ENCODE measurements at regions not wholly inside any gene's neighbourhood (a gene's known extent, or its start where the extent isn't known, plus 50 kb on each side); places are given as distances from the start of the nearest gene placed in this dataset.
"Not testable (repeated sequence)": the region's sequence is repeated elsewhere in the genome, so short reads cannot be mapped to it uniquely, and the experiment has no call there.

- no peak for DNase-seq (ENCODE audit: low read depth in 2 of 2)
Measured at GRCh38 chr21:33121715-33122475, 52.0 kb downstream of the OLIG1 start.

- no peak for DNase-seq (ENCODE audit: low read depth in 2 of 2)
Measured at GRCh38 chr21:33122507-33122906, 52.6 kb downstream of the OLIG1 start.

- no peak for DNase-seq (ENCODE audit: low read depth in 2 of 2)
Measured at GRCh38 chr21:33123374-33124123, 53.6 kb downstream of the OLIG1 start.

- no peak for DNase-seq (ENCODE audit: low read depth in 2 of 2)
Measured at GRCh38 chr21:33124889-33125288, 54.9 kb downstream of the OLIG1 start.

GRCh38 chr21:33125680-33126375 lies 55.9 kb downstream of the OLIG1 start:
- DNase-seq (ENCODE audit: low read depth in 2 of 2), result no peak

GRCh38 chr21:33126569-33126968 lies 56.6 kb downstream of the OLIG1 start:
- DNase-seq (ENCODE audit: low read depth in 2 of 2), result no peak

GRCh38 chr21:33127154-33127867 lies 57.4 kb downstream of the OLIG1 start:
- peak; percentile 2 to 3 for DNase-seq (ENCODE audit: low read depth in 2 of 2)

GRCh38 chr21:33127868-33128242 lies 57.9 kb downstream of the OLIG1 start:
- DNase-seq (ENCODE audit: low read depth in 2 of 2), result no peak

GRCh38 chr21:33128538-33128937 lies 58.6 kb downstream of the OLIG1 start:
- no peak for DNase-seq (ENCODE audit: low read depth in 2 of 2)

GRCh38 chr21:33132054-33132453 lies 62.1 kb downstream of the OLIG1 start:
- no peak for DNase-seq (ENCODE audit: low read depth in 2 of 2)

GRCh38 chr21:33133892-33134291 lies 64.0 kb downstream of the OLIG1 start:
- no peak for DNase-seq (ENCODE audit: low read depth in 2 of 2)

GRCh38 chr21:33135925-33136324 lies 66.0 kb downstream of the OLIG1 start:
- DNase-seq (ENCODE audit: low read depth in 2 of 2), result no peak

- no peak for DNase-seq (ENCODE audit: low read depth in 2 of 2)
Measured at GRCh38 chr21:33136847-33137502, 67.0 kb downstream of the OLIG1 start.

GRCh38 chr21:33139084-33139483 lies 69.1 kb downstream of the OLIG1 start:
- DNase-seq (ENCODE audit: low read depth in 2 of 2), result no peak

- DNase-seq (ENCODE audit: low read depth in 2 of 2), result no peak
Measured at GRCh38 chr21:33140288-33140687, 70.3 kb downstream of the OLIG1 start.

- DNase-seq (ENCODE audit: low read depth in 2 of 2), result no peak
Measured at GRCh38 chr21:33146467-33146866, 76.5 kb downstream of the OLIG1 start.

GRCh38 chr21:33149181-33149580 lies 79.2 kb downstream of the OLIG1 start:
- DNase-seq (ENCODE audit: low read depth in 2 of 2), result no peak

GRCh38 chr21:33150968-33151367 lies 78.8 kb upstream of the IFNAR2 start:
- not testable (repeated sequence) for DNase-seq (ENCODE audit: low read depth in 2 of 2)

GRCh38 chr21:33151941-33152731 lies 77.6 kb upstream of the IFNAR2 start:
- DNase-seq (ENCODE audit: low read depth in 2 of 2), result no peak

GRCh38 chr21:33152732-33153130 lies 77.0 kb upstream of the IFNAR2 start:
- no peak for DNase-seq (ENCODE audit: low read depth in 2 of 2)

GRCh38 chr21:33155005-33155404 lies 74.7 kb upstream of the IFNAR2 start:
- no peak for DNase-seq (ENCODE audit: low read depth in 2 of 2)
